H1 (cell line): ENCODE measurements at regions not wholly inside any gene's neighbourhood (a gene's known extent, or its start where the extent isn't known, plus 50 kb on each side); places are given as distances from the start of the nearest gene placed in this dataset.

ENCODE experiments used
- CTCF ChIA-PET: fragments of 300-600 bp; sonication (Branson Sonifier 250); formaldehyde crosslinking; loops from one replicate; lab custom pipeline; 2021; ENCODE audit not compliant: partially characterized antibody; lab: Charles Lee
- POLR2A ChIA-PET: fragments of 300-600 bp; sonication (Branson Sonifier 250); formaldehyde crosslinking; loops from one replicate; lab custom pipeline; 2021; ENCODE audit warnings: inconsistent platforms; ENCODE audit not compliant: partially characterized antibody; lab: Charles Lee
- DNase-seq, 2 experiments: peaks; one replicate each; pipeline versions ENCODE4 v3.0.0 to v3.0.0-alpha.2; 2010 to 2022; ENCODE audit warnings: low spot score in 2 of 2, low read depth in 1 of 2, mixed read lengths in 1 of 2
- FAIRE-seq: peaks from 2 replicates; lab custom pipeline; 2011; peaks lifted over from hg19 to GRCh38; lab: Jason Lieb, UNC
- H2AFZ ChIP-seq: 2 replicates; pipeline ENCODE4 v1.8.1; 2012; ENCODE audit warnings: low read length, inconsistent platforms
- H2AK5ac ChIP-seq: 2 replicates; pipeline ENCODE4 v1.6.1; 2013; ENCODE audit warnings: low read depth, low read length
- H2BK120ac ChIP-seq: replicated peaks from 2 replicates; pipeline ENCODE3; 2013; ENCODE audit warnings: low read depth, low read length, inconsistent platforms
- H2BK12ac ChIP-seq: 2 replicates; pipeline ENCODE4 v1.6.1; 2013; ENCODE audit warnings: low read depth, low read length
- H2BK15ac ChIP-seq: 2 replicates; pipeline ENCODE4 v1.6.1; 2013; ENCODE audit warnings: low read length
- H2BK20ac ChIP-seq: 2 replicates; pipeline ENCODE4 v1.6.1; 2013; ENCODE audit warnings: low read length
- H2BK5ac ChIP-seq: 2 replicates; pipeline ENCODE4 v1.6.1; 2013; ENCODE audit warnings: low read depth, low read length
- H3K14ac ChIP-seq: 2 replicates; pipeline ENCODE4 v1.6.1; 2013; ENCODE audit warnings: inconsistent platforms; ENCODE audit not compliant: insufficient read length
- H3K18ac ChIP-seq: 2 replicates; pipeline ENCODE4 v1.6.1; 2013; ENCODE audit warnings: low read length; ENCODE audit errors: extremely low read depth
- H3K23ac ChIP-seq: 2 replicates; pipeline ENCODE4 v1.6.1; 2013; ENCODE audit warnings: inconsistent platforms; ENCODE audit not compliant: insufficient read length
- H3K23me2 ChIP-seq: 2 replicates; pipeline ENCODE4 v1.6.1; 2013; ENCODE audit warnings: low read depth, low read length
- H3K27ac ChIP-seq: 2 replicates; pipeline ENCODE4 v1.6.1; 2011; ENCODE audit warnings: low read depth, low read length, inconsistent platforms
- H3K27me3 ChIP-seq, 4 experiments: replicated peaks in 1 of 4; 1 replicate in 1 of 4; 2 replicates in 3 of 4; pipeline versions ENCODE4 v1.6.1 to v1.8.1; 2011 to 2013; ENCODE audit warnings: low read length in 3 of 4, mild to moderate bottlenecking in 3 of 4, inconsistent platforms in 2 of 4, mixed read lengths in 2 of 4, moderate library complexity in 1 of 4; ENCODE audit not compliant: control insufficient read depth in 3 of 4, insufficient read depth in 3 of 4; ENCODE audit errors: extremely low read depth in 1 of 4
- H3K36me3 ChIP-seq, 4 experiments: 2 replicates each; pipeline versions ENCODE4 v1.6.1 to v1.8.1; 2011 to 2013; ENCODE audit warnings: mild to moderate bottlenecking in 4 of 4, low read length in 3 of 4, moderate library complexity in 2 of 4, control low read depth in 1 of 4, inconsistent platforms in 1 of 4; ENCODE audit not compliant: insufficient read depth in 4 of 4, control insufficient read depth in 2 of 4
- H3K4ac ChIP-seq: replicated peaks from 2 replicates; pipeline ENCODE3; 2013; ENCODE audit warnings: low read length, low read depth, mixed read lengths, inconsistent platforms; ENCODE audit not compliant: insufficient read length
- H3K4me1 ChIP-seq, 4 experiments: replicated peaks in 1 of 4; 1 replicate in 1 of 4; 2 replicates in 3 of 4; pipeline versions ENCODE4 v1.6.1 to v1.8.1; 2011 to 2013; ENCODE audit warnings: low read length in 3 of 4, inconsistent platforms in 2 of 4, mixed read lengths in 1 of 4; ENCODE audit not compliant: insufficient read depth in 4 of 4, control insufficient read depth in 3 of 4
- H3K4me2 ChIP-seq, 2 experiments: 2 replicates each; pipeline versions ENCODE4 v1.6.1 to v1.8.1; 2011 to 2013; ENCODE audit warnings: low read depth in 2 of 2, low read length in 2 of 2, control low read depth in 1 of 2, inconsistent platforms in 1 of 2, mild to moderate bottlenecking in 1 of 2; ENCODE audit not compliant: insufficient read depth in 1 of 2
- H3K4me3 ChIP-seq, 4 experiments: fragments of 200-600, 300-600 bp in 1 of 4; sonication (generic), shearing (Covaris generic), sonication (Bioruptor Twin) in 1 of 4; 2 replicates each; pipeline versions ENCODE4 v1.5.1 to v1.8.1; 2011 to 2016; ENCODE audit warnings: low read length in 4 of 4, low read depth in 3 of 4, control low read depth in 2 of 4, inconsistent platforms in 2 of 4, mild to moderate bottlenecking in 2 of 4, mixed read lengths in 1 of 4, moderate library complexity in 1 of 4; ENCODE audit not compliant: insufficient read depth in 2 of 4; ENCODE audit errors: extremely low read depth in 1 of 4
- H3K56ac ChIP-seq: replicated peaks from 2 replicates; pipeline ENCODE3; 2013; ENCODE audit warnings: low read depth, mild to moderate bottlenecking, mixed read lengths, low read length, inconsistent platforms; ENCODE audit not compliant: insufficient read length
- H3K79me1 ChIP-seq: 2 replicates; pipeline ENCODE4 v1.6.1; 2013; ENCODE audit warnings: low read depth, low read length, control low read depth
- H3K79me2 ChIP-seq, 2 experiments: 2 replicates each; pipeline versions ENCODE4 v1.6.1 to v1.8.1; 2012 to 2013; ENCODE audit warnings: low read length in 2 of 2, mild to moderate bottlenecking in 2 of 2, inconsistent platforms in 1 of 2; ENCODE audit not compliant: insufficient read depth in 2 of 2, control insufficient read depth in 1 of 2
- H3K9ac ChIP-seq, 4 experiments: replicated peaks in 1 of 4; 1 replicate in 1 of 4; 2 replicates in 3 of 4; pipeline versions ENCODE4 v1.6.1 to v1.8.1; 2011 to 2013; ENCODE audit warnings: low read depth in 3 of 4, low read length in 3 of 4, control low read depth in 2 of 4, mild to moderate bottlenecking in 2 of 4, moderate library complexity in 2 of 4, inconsistent platforms in 1 of 4; ENCODE audit errors: extremely low read depth in 1 of 4
- H3K9me3 ChIP-seq, 2 experiments: 2 replicates each; pipeline versions ENCODE4 v1.6.1 to v1.8.1; 2012 to 2013; ENCODE audit warnings: mild to moderate bottlenecking in 2 of 2, moderate library complexity in 2 of 2, control low read depth in 1 of 2, inconsistent platforms in 1 of 2, low read depth in 1 of 2, low read length in 1 of 2, mixed read lengths in 1 of 2; ENCODE audit not compliant: insufficient read depth in 2 of 2
- H4K20me1 ChIP-seq, 2 experiments: replicated peaks in 1 of 2; 2 replicates each; pipeline versions ENCODE3 to v1.8.1; 2011 to 2013; ENCODE audit warnings: inconsistent platforms in 2 of 2, low read length in 2 of 2, mild to moderate bottlenecking in 1 of 2; ENCODE audit not compliant: insufficient read depth in 2 of 2, control insufficient read depth in 1 of 2
- H4K5ac ChIP-seq: 2 replicates; pipeline ENCODE4 v1.6.1; 2013; ENCODE audit warnings: low read length, low read depth, mixed read lengths, inconsistent platforms; ENCODE audit not compliant: insufficient read length
- H4K8ac ChIP-seq: 2 replicates; pipeline ENCODE4 v1.8.0; 2013; ENCODE audit warnings: mild to moderate bottlenecking, moderate library complexity, low read length, inconsistent platforms; ENCODE audit not compliant: insufficient read depth; ENCODE audit errors: extremely low read depth
- H4K91ac ChIP-seq: replicated peaks from 2 replicates; pipeline ENCODE3; 2013; ENCODE audit warnings: low read length, mixed read lengths, inconsistent platforms; ENCODE audit not compliant: insufficient read length
- CHD1 ChIP-seq: IDR thresholded peaks from 2 replicates; pipeline ENCODE4 v1.6.1; 2012; ENCODE audit warnings: low read depth, low read length, improper control_type of control experiment
- EGR1 ChIP-seq: IDR thresholded peaks from 2 replicates; pipeline ENCODE4 v1.6.1; 2011; ENCODE audit warnings: low read depth, low read length, borderline replicate concordance
- SP4 ChIP-seq: IDR thresholded peaks from 2 replicates; pipeline ENCODE4 v1.6.1; 2012; ENCODE audit warnings: low read length, inconsistent platforms
- SUZ12 ChIP-seq: fragments of 200-600 bp; sonication (generic); IDR thresholded peaks from 2 replicates; pipeline ENCODE4 v1.6.1; 2012; ENCODE audit warnings: mild to moderate bottlenecking, inconsistent platforms, low read length, moderate library complexity, mixed read lengths
- WGBS, 2 experiments: shearing (Covaris generic) in 1 of 2; methylation state at CpG; one replicate each; pipeline versions ENCODE4 v1.1.6 to v1.1.7; 2013 to 2015; ENCODE audit warnings: low lambda C conversion rate in 2 of 2, mixed read lengths in 2 of 2, inconsistent platforms in 1 of 2, low coverage in 1 of 2, missing lambda C conversion rate in 1 of 2; ENCODE audit not compliant: insufficient replicate concordance in 2 of 2, insufficient coverage in 1 of 2, insufficient read length in 1 of 2; ENCODE audit errors: extremely low coverage in 1 of 2, missing lambda C conversion rate in 1 of 2; 5-methylcytosine and 5-hydroxymethylcytosine counted together

- Histone ChIP-seq H2BK120ac (no peak overlapping the region), H3K27me3 (peaks cover 0 to 1% (median 0%) of the 10 kb centered on the region in 4 experiments; a peak in 1 of 7 replicates), H3K56ac (no peak overlapping the region), H3K23me2 (no peaks in the 10 kb centered on the region), H3K4ac (no peak overlapping the region), H3K4me3 (no peak overlapping the region), H3K9me3 (no peaks in the 10 kb centered on the region), H3K4me2 (no peak overlapping the region), H2BK5ac (no peak overlapping the region), H4K8ac (no peak overlapping the region), H3K36me3 (no peaks in the 10 kb centered on the region), H3K23ac (no peak overlapping the region), H4K5ac (no peak overlapping the region), H2BK15ac (no peak overlapping the region), H2BK20ac (no peak overlapping the region), H3K4me1 (no peaks in the 10 kb centered on the region), H3K9ac (no peak overlapping the region), H2BK12ac (no peak overlapping the region), H3K14ac (no peak overlapping the region), H2AK5ac (no peak overlapping the region), H2AFZ (peak overlapping the region; percentile 57; the same call in 1 of the 2 replicates), H3K27ac (no peak overlapping the region)
- FAIRE-seq = no peak
- WGBS, 2 experiments = 87% methylated on average over 5 of the region's 5 CpGs; no CpG with 5 or more reads in 1 of the 2 experiments
- CTCF ChIA-PET = no interaction called here
- DNase-seq = no peak
- TF ChIP-seq SP4 = no peak
- no peak for TF ChIP-seq EGR1
- no peak for TF ChIP-seq SUZ12
- no peak for TF ChIP-seq CHD1
- TF ChIP-seq, all 59 proteins: peak for 0
- Histone ChIP-seq H3K79me1 (no peaks in the 10 kb centered on the region), H3K79me2 (no peaks in the 10 kb centered on the region), H4K20me1 (no peaks in the 10 kb centered on the region), H4K91ac (no peak overlapping the region), H3K18ac (no peak overlapping the region)
- POLR2A ChIA-PET = no interaction called here
Observed at GRCh38 chr1:193868425-193868824, 682.0 kb upstream of the B3GALT2 start.
